Upper lobe of left lung (tissue), 4 donors: ENCODE measurements at regions not wholly inside any gene's neighbourhood (a gene's known extent, or its start where the extent isn't known, plus 50 kb on each side); places are given as distances from the start of the nearest gene placed in this dataset.

Experiments
- EP300 ChIP-seq, 4 donors: sonication (generic); formaldehyde crosslinking; IDR thresholded peaks; one replicate each; pipeline ENCODE4 v1.5.1; 2017; ENCODE audit warnings: antibody characterized with exemption in 4 of 4, control low read depth in 2 of 4
- POLR2A ChIP-seq, 4 donors: fragments of 450-650 bp; IDR thresholded peaks; one replicate each; pipeline ENCODE4 v1.5.1; 2016 to 2017; ENCODE audit warnings: antibody characterized with exemption in 4 of 4, mild to moderate bottlenecking in 2 of 4
- POLR2AphosphoS5 ChIP-seq, 2 donors: sonication (generic); formaldehyde crosslinking; IDR thresholded peaks; one replicate each; pipeline ENCODE4 v1.5.1; 2017; ENCODE audit warnings: antibody characterized with exemption in 2 of 2
- TF ChIP-seq, protein P1 (sequence below), 6 experiments: fragments of 450-650 bp in 4 of 6; fragments of 200-600 bp in 2 of 6; sonication (generic) in 2 of 6; IDR thresholded peaks; one replicate each; pipeline ENCODE4 v1.5.1; 2016 to 2019; ENCODE audit warnings: antibody characterized with exemption in 6 of 6

GRCh38 chr17:31721291-31722025, 137.6 kb downstream of the COPRS start:
- TF ChIP-seq, protein P1, sequence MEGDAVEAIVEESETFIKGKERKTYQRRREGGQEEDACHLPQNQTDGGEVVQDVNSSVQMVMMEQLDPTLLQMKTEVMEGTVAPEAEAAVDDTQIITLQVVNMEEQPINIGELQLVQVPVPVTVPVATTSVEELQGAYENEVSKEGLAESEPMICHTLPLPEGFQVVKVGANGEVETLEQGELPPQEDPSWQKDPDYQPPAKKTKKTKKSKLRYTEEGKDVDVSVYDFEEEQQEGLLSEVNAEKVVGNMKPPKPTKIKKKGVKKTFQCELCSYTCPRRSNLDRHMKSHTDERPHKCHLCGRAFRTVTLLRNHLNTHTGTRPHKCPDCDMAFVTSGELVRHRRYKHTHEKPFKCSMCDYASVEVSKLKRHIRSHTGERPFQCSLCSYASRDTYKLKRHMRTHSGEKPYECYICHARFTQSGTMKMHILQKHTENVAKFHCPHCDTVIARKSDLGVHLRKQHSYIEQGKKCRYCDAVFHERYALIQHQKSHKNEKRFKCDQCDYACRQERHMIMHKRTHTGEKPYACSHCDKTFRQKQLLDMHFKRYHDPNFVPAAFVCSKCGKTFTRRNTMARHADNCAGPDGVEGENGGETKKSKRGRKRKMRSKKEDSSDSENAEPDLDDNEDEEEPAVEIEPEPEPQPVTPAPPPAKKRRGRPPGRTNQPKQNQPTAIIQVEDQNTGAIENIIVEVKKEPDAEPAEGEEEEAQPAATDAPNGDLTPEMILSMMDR (IDR thresholded peaks at IDR 0.05) = no peak
- TF ChIP-seq POLR2AphosphoS5 (IDR thresholded peaks at IDR 0.05) (no peak), POLR2A (IDR thresholded peaks at IDR 0.05) (no peak), EP300 (IDR thresholded peaks at IDR 0.05) (no peak)
